ENCODE measurements at regions not wholly inside any gene's neighbourhood (a gene's known extent, or its start where the extent isn't known, plus 50 kb on each side); places are given as distances from the start of the nearest gene placed in this dataset.

GRCh38 chr4:107319386-107319785 is 283.3 kb upstream of the DKK2 start:
- TF ChIP-seq CTCF (conservative IDR thresholded peaks at IDR 0.05; ENCODE audit: low read length) = no peak
- no peak for TF ChIP-seq EZH2phosphoT487 (IDR thresholded peaks at IDR 0.05; ENCODE audit: borderline replicate concordance)

Data from Loucy (cell line).